Activated CD4-positive, alpha-beta T cell treated with anti-CD3 and anti-CD28 coated beads, Interleukin-10, Interleukin-2, amounts not matched to agents 100 ng/mL and 50 ng/mL, durations not matched to agents 16 hours and 8 hours (primary cell): ENCODE measurements at regions not wholly inside any gene's neighbourhood (a gene's known extent, or its start where the extent isn't known, plus 50 kb on each side); places are given as distances from the start of the nearest gene placed in this dataset.
"Not testable (repeated sequence)": the region's sequence is repeated elsewhere in the genome, so short reads cannot be mapped to it uniquely, and the experiment has no call there.

Experiments
- DNase-seq: peaks from one replicate; pipeline ENCODE4 v3.0.0-alpha.2; 2020

DNA sequence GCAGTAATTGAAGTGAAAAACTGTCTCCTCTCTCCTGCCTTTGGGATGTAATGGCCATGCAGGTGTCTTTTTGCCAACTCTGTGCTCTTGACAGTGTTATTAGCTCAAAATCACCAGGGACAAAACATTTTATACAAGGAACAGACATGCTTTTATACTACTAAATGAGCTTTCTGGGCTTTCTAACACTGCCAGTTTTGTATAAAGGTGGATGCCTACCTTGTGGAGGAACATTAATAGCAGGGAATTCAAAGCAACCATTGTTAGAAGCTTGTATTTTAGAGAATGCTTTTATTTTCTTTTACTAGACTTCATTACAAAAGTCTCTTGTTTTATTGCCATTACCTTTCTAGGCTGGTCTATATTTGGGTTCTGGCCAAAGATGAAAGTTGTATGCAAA lies 54.7 kb upstream of the ARSJ start:
- no peak for DNase-seq

DNA sequence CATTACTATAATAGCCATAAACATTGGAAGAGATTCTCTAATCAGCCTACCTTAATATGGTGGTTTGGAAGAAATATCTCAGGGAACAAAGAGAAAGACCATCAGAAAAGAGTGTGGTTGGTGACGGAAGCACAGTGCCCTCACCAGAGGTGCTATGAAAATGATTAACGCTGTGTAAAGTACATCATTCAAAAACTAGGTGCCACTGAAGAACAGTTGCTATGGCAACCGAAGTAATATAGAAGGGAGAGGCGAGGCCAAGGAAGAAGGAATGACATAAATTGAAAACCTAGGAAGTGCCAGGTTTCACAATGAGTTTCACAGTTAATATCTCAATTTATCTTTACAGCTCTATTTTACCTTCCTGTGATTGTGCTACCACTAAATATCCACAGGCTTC lies 57.0 kb upstream of the ARSJ start:
- DNase-seq: peak; percentile 65

DNA sequence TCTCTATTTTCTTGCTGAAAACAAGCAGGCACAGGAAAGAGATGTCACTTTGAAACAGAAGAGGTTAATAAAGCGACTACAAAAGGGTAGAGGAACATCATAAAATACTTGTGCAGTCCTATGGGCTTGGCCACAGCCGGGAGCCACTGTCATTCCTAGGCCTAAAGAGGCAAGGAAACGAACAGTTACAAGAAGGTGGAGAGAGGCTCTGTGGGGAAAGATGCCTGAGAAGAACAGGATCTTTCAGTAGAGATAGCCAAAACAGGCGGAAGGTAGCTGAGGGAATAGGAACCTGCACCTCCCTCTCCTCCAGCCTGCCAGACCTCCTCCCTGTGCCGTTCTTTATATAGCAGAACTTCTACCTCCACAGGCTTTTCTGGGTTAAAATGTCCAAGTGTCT lies 57.4 kb upstream of the ARSJ start:
- no peak for DNase-seq

DNA sequence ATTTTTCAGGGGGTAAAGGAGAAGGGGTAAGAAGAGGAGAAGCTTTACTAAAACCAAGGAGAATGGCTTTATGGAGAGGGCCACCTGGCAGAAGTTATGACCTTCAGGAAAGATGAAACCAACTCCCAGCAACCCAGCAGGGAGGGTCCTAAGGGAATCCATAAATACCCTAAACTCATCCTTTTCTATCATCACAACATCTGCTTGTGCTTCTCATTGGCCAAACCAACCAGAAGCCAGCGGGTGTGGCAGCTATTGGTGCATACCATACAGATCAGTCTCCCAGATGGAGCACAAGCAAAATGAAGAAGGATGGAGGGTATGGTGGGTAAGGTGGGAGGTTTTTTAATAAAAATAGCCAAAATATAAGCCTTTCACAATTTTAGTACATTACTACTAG lies 58.5 kb upstream of the ARSJ start:
- DNase-seq: no peak

DNA sequence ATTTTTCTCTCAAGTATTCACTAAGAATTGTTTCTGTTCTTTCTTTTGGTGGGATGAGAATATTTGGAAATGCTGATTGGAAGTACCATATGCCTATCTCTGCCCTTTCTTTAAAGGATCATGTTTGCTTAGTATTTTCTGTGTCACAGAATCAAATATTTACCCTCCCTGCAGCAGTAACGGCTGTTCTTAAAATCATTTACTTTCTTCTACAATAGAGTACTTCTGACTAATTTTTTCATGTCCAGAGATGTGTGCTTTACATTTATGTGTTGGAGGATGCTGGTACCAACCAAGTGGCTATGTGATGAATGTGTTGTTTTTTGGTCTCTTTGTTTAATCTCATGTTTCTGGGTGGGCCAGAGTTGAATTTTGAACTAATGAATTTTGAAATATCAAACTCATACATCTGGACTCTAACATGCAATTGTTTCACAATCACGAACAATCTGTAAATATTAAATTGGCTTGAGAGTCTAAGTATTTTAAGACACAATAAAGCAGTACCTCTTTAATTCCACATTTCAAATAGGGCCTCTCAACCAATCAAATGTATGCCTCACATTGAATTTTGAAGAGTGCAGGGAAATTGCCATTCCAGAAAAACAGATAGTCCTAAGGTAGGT lies 59.4 kb upstream of the ARSJ start:
- no peak for DNase-seq

DNA sequence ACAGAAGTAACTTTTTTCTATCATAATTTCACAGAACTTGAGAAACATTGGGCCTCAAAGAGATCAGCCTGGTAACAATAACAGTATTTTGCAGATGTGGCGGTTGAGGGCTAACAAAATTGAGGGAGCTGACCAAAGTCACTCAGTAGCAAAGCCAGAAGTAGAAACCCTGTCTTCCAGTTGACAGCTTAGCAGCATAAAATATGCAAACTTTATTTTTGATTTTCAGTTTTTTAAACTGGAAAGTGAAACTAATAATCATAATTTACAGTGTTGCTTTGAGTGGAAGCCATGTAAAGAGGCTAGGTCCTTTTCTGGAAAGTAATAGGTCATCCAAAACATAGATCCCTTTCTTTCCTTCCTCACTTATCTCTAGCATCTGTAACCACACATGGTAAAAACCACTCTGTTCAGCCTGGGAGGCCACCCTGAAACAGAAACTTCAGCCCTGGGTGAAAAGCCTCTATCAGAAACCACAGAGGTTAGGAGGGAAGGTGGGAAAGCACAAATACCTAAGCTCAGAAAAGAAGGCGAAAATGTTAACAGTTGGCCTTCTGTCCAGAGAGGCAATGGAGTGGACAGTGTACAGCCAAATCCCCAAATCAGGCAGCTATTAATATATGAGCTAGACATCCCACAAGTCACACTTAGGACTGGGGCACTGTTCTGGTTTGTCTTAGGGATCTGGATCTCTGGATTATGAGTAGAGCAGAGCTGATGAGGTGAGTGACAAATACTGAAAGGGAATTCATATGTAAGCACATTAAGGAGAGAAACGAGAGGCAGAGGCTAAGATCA lies 61.1 kb upstream of the ARSJ start:
- peak; percentile 21 for DNase-seq

DNA sequence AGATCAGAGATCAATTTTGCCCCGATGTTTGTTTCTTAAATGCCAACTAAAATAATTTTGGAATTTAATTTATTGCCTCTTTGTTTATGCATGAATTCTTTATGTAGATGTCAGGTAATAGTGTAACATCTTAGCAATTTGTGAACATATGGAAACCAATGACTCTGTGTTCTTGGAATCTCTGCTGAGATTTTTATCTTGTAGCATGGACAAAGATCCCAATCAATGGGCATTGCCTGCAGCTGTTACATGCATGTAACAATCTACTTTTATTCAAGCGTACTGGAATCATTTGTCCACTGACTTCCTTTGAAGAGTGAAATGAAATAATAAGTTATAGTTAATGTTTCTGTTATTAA lies 61.6 kb upstream of the ARSJ start:
- DNase-seq: no peak

DNA sequence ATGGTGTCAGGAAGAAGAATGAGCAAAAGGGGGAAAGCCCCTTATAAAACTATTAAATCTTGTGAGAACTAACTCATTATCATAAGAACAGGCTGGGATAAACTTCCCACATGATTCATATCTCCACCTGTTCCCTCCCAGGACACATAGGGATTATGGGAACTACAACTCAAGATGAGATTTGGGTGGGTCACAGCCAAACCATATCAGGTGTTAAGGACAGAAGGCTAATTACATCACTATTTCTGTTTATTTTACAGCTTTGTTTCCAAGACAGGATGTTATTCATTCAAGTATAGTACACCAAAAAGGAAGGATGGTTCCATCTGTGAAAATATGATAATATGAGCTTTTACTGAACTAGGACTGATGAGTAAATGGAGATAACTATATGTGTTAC lies 63.7 kb upstream of the ARSJ start:
- no peak for DNase-seq

DNA sequence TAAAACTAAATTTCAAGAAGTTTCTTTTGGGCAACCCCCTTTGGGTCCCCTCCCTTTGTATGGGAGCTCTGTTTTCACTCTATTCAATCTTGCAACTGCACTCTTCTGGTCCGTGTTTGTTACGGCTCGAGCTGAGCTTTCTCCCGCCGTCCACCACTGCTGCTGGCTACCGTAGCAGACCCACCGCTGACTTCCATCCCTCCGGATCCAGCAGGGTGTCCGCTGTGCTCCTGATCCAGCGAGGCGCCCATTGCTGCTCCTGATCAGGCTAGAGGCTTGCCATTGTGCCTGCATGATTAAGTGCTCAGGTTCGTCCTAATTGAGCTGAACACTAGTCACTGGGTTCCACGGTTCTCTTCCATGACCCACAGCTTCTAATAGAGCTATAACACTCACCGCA lies 64.9 kb upstream of the ARSJ start:
- DNase-seq: not testable (repeated sequence)

DNA sequence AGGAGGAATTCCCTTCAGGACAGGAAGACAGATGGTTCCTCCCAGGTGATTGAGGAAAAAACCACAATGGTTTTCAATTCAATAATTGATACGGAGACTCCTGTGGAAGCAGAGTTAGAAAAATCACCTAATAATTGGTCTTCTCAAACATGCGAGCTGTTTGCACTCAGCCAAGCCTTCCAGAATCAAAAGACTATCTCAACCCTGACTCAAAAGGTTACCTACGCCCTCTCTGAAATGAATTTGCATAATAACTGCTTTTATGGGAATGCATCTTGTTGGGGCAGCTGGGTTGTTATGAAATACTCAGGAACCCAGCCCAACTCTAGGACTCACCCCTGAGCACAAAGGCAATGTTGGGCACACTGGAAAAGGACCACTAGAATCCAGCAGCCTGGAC lies 66.9 kb upstream of the ARSJ start:
- DNase-seq: no peak

DNA sequence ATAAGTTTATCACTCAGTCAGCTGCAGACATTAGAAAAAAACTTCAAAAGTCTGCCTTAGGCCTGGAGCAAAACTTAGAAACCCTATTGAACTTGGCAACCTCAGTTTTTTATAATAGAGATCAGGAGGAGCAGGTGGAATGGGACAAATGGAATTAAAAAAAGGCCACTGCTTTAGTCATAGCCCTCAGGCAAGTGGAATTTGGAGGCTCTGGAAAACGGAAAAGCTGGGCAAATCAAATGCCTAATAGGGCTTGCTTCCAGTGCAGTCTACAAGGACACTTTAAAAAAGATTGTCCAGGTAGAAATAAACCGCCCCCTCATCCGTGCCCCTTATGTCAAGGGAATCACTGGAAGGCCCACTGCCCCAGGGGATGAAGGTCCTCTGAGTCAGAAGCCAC lies 68.7 kb upstream of the ARSJ start:
- DNase-seq: not testable (repeated sequence)

DNA sequence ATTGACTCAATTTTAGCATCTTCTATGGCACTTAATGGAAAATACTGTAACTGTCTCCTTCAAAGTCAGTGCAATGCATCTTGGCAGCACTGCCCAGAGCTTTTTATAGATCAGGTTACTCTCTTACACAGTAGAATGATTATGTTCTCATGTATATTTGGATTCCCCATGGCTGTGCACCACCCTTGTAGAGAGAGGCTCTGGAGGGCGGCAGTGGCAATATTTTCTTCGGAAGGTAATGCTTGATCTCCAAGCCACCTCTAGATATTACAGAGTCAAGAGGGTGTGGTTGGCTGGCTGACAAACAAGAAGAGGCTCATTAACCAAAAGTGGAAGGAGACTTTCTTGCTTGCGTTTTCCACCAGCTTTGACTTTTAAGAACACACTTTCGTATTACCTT lies 72.8 kb upstream of the ARSJ start:
- no peak for DNase-seq

DNA sequence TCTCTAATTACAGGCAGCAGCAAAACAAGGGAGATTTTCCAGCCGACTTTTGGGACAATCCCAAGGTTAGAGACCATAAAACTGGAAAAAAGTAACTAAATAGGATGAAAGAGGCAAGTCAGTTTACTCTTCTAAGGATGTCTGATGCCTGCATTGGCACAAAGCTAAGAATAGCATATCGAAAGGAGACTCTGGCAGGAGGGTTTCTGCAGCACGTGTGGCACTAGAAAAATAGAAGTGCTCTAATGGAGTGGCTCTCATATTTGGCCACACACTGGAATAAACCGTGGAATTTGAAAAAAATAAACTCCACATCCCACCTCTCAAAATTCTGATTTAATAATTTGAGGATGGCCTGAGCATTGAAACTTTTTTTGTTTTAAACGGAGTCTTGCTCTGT lies 77.2 kb upstream of the ARSJ start:
- no peak for DNase-seq

DNA sequence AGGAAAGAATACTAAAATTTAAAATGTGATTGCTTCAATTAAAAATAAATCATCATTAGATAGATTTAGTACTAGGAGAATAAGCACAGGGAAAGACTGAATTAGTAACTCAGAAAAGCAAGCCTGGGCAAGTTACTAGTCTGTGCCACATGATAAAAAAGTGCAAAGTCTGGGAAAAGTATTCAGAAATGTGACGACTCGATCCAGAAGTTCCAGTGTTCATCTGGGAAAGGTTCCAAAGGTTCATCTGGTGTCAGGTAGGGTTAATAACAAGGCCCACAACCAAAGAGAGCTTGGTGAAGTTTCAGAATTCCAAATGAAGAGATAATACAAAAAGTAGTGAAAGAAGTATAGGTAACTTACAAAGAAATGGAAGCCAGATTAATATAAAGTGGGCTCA lies 78.3 kb upstream of the ARSJ start:
- DNase-seq: no peak

DNA sequence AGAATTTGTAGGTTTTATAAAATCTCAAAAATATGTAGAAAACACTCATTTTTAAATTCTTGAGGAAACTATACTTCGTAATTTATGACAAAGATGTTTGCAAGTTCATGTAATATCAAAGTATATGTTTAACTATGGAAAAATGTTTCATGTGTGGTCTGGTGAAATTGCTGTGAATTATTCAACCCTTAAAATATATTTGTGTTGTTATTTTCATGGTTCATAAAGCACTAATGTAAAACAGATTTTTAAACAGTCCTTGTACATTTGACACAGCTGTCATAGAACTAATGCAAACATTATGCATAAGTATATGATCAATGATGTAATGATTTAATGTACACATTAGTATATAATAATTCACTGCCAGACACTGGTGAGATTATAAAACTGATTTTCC lies 83.1 kb upstream of the ARSJ start:
- DNase-seq: no peak

DNA sequence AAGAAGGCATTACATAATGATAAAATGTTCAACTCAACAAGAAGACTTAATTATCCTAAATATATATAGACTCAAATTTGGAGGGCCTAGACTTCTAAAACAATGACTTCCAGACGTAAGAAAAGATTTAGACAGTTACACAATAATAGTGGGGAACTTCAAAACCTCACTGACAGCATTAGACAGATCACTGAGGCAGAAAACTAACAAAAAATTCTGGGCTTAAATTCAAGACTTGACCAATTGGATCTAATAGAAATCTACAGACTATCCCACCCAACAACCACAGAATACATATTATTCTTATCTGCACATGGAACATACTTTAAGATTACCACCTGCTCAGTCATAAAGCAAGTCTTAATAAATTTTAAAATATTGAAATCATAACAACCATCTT lies 93.3 kb upstream of the ARSJ start:
- no peak for DNase-seq

DNA sequence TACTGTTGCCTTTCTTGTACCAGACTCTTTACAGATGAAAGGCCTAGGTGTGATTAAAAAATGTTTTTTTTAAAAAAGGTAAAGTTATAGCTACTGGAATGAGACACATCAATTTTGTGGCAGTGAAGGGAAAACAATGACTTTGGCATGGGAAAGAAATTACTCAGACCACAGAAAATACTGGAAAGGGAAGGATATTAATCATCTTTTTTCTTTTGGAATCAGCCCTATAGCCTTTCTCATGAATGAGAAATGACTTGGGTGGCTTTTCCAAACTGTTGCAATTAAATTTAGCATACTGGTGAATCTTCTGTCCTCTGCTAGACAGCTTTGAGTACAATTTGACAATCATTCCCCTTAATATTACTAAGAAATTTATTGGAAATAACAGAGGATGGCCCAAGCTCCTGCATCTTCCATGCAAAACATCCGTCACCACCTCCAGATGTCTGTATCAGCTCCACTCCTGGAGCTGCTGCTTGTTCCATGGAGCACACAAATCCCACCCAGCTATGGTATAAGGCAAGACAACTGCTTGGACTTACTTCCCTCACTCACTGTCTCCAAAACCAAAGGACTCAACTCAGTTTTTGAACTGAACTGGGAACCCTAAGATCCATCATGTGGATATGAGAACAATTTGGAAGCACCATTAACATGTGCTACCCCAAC lies 97.6 kb upstream of the ARSJ start:
- no peak for DNase-seq

DNA sequence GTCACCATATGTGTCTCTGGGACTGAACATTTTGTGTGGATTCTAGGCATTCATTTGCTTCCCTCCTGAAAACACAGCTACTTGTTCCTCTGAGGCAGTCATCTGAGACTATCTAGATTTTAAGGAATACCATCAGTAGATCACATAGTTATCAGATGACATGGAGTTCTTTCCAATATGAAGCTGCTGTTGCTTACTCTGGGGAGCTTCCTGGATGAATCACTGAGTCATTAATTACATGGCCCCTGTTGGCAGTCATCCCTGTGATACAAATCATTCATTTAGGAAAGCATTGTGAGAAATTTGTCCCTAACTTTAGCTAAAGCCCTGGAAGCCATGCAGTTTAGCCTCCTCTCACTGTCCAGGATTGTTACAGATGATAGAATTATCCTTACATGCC lies 98.2 kb upstream of the ARSJ start:
- no peak for DNase-seq

DNA sequence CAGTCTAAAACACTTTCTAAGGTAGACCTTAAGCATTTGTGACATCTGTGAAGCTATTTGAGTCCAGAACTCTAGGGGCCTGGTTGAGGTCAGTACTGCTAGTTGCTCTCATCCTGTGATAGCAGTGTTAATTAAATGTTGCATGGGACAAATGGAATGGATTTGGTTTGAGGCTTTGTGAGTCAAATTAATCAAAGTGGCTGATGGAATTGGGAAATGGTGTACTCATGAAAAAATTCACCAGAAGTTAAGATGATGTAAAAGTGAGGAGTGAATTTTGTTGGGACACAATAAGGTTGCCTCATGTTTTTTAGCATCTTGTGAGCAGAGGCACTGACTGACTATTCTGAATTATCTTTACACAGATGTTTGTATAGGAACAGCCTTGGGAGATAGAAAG lies 99.2 kb upstream of the ARSJ start:
- no peak for DNase-seq

DNA sequence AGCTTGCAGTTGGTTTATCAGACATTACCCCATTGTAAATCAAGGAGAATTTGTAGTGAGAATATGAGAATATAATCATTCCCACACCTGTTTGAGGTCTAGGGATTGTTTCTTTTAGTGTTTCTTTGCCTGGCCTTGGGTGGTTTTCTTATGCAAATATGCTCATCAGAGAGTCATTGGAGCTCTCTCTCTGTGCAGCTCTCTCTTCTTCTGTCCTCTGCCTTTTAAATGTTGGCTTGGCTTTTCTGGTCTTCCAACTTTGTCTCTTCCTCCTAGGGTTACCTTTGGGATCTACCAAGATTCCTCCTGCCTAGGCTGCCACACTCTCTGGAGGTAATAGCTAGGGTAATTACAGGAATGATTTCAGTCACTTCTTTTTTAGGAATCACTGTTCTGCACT lies 102.3 kb upstream of the ARSJ start:
- DNase-seq: no peak

DNA sequence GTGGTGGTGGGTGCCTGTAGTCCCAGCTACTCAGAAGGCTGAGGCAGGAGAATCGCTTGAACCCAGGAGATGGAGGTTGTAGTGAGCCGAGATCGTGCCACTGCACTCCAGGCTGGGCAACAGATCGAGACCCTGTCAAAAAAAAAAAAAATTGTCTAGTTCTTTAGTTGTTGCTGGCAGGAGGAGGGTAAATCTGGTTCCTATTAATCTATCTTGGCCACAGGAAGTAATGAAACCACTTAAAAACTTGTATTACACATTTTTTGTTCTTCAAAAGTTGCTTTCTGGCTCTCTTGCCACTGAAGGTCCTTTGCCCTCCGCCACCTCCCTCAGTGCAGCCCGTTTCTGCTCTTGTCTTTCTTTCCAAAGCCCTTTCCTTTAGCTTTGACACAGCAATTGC lies 102.9 kb upstream of the ARSJ start:
- DNase-seq: no peak

DNA sequence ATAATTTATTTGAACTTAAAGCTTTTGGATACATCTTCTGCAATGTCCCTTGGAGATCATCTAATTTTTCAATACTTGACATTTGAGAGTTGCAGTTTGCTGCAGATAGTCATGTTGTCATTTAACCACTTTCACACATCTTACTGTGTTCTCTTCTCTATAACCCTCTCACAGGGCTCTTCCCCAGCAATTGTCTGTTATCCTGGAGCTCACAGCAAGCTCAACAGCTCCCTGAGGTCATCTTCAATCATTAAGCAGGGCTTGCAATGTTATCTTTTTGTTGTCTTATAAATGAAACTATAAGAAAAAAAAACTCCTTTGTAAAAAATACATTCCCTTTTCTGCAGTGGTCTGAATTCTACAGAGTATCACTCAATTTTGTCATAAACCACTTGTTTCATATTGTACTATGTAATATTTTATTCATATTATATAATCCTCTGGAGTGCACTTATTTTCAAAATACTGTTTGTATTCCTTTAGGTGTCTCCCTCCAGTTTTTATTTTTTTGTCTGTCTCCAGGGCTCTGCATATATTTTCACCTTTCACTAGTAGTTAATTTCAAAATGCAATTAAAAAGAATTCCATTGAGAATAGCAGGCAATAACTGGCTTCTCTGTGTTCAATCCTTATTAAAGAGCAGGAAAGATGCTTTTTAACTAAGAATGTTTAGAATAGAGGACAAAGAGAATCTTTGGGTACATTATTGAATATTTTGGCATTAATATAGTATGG lies 106.3 kb upstream of the ARSJ start:
- DNase-seq: no peak

DNA sequence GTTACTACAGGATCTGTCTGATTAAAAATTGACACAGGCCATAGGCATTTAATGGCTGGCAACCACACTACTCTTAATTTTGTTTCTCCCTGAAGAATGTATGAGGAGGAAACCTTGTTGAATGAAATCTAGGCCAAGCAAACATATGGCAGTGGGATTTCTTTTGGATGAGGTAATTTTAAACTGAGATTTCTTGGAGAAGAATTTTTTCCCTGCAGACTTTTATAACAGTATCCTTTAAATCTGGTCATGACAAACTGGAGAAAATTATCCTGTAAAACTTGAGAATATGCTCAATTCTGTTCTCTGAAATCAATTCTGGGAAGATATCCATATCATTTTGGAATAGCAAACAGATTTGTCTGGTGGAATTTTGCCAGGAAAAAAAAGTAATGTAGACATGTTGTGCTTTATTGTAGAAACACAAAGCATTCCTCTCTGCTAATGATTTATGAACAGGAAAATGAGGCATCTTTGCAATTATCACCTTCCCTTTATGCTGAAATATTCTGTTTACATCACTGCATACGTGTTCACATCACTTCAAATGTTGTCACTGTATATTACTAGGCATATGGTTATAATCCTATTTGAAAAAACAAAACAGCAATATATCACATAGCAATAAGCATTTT lies 108.3 kb upstream of the ARSJ start:
- no peak for DNase-seq
